WTC11 (cell line): ENCODE measurements at regions not wholly inside any gene's neighbourhood (a gene's known extent, or its start where the extent isn't known, plus 50 kb on each side); places are given as distances from the start of the nearest gene placed in this dataset.

Experiments used
- ATF3 ChIP-seq: sonication (generic); formaldehyde crosslinking; conservative IDR thresholded peaks from 2 replicates; pipeline ENCODE4 v1.8.1; 2022; ENCODE audit warnings: mild to moderate bottlenecking, missing genetic modification reagents
- CTCF ChIP-seq: fragments of 200-600 bp; IDR thresholded peaks from 2 replicates; pipeline ENCODE4 v1.8.0; 2022; ENCODE audit warnings: antibody characterized with exemption
- MAX ChIP-seq: sonication (generic); formaldehyde crosslinking; IDR thresholded peaks from 2 replicates; pipeline ENCODE4 v1.8.0; 2022; ENCODE audit warnings: mild to moderate bottlenecking, missing genetic modification reagents

GRCh38 chr4:181225616-181226261 is 1017.5 kb upstream of the TENM3 start:
- TF ChIP-seq ATF3 (CRISPR knock-in tag) (no peak), MAX (CRISPR knock-in tag) (no peak), CTCF (no peak)
